Ovary (tissue), 3 donors: ENCODE measurements at regions not wholly inside any gene's neighbourhood (a gene's known extent, or its start where the extent isn't known, plus 50 kb on each side); places are given as distances from the start of the nearest gene placed in this dataset.

Experiments
- EP300 ChIP-seq: sonication (generic); formaldehyde crosslinking; IDR thresholded peaks from one replicate; pipeline ENCODE4 v1.6.1; 2017; ENCODE audit warnings: antibody characterized with exemption
- POLR2A ChIP-seq: fragments of 450-650 bp; IDR thresholded peaks from one replicate; pipeline ENCODE4 v1.6.1; 2017; ENCODE audit warnings: antibody characterized with exemption, mild to moderate bottlenecking, moderate library complexity
- TF ChIP-seq, protein P1 (sequence below), 3 donors: fragments of 450-650 bp in 2 of 3; fragments of 200-600 bp in 1 of 3; IDR thresholded peaks; one replicate each; pipeline versions ENCODE4 v1.5.1 to v1.8.0; 2016 to 2022; ENCODE audit warnings: antibody characterized with exemption in 3 of 3, mild to moderate bottlenecking in 1 of 3
- donor health status: DM: no; HTN: no; CAD: no.

DNA sequence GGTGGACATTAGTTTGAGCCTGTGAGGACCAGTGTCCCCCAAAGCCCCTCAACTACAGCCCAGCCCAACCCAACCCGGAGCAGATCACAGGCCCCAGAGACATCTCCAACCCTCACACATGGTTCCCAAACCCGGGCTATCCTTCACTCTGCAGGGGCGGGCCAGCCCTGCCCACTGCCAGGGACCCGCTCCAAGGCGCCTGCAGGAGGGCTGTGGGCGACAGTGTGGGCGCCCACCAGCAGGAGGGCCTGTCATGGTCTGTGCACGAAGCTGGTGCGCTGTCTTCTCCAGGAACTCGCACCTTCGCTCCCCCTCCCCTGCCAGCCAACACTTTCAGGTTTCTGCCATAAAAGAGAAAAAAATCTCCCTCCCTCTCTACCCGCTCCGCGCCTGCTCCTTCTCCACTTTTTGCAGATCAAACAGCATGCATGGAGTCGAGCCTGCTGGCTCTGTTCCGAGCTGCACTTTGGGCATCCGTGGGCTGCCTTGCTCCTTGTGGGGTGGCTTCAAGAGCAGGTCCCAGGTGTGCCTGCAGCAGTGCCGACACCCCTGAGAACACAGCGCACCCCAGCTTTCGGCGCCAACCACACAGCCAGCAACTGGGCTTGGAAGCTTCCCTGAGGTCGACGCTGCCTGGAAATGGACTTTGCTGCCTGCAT lies 133.7 kb upstream of the PPP1R26 start:
- TF ChIP-seq, protein P1, sequence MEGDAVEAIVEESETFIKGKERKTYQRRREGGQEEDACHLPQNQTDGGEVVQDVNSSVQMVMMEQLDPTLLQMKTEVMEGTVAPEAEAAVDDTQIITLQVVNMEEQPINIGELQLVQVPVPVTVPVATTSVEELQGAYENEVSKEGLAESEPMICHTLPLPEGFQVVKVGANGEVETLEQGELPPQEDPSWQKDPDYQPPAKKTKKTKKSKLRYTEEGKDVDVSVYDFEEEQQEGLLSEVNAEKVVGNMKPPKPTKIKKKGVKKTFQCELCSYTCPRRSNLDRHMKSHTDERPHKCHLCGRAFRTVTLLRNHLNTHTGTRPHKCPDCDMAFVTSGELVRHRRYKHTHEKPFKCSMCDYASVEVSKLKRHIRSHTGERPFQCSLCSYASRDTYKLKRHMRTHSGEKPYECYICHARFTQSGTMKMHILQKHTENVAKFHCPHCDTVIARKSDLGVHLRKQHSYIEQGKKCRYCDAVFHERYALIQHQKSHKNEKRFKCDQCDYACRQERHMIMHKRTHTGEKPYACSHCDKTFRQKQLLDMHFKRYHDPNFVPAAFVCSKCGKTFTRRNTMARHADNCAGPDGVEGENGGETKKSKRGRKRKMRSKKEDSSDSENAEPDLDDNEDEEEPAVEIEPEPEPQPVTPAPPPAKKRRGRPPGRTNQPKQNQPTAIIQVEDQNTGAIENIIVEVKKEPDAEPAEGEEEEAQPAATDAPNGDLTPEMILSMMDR (IDR thresholded peaks at IDR 0.05), result no peak
- no peak for TF ChIP-seq EP300
- TF ChIP-seq POLR2A, result no peak
